BJ (cell line): ENCODE measurements at regions not wholly inside any gene's neighbourhood (a gene's known extent, or its start where the extent isn't known, plus 50 kb on each side); places are given as distances from the start of the nearest gene placed in this dataset.

Source experiments
- CTCF ChIA-PET: fragments of 350-600 bp; formaldehyde crosslinking; extraction: SDS; loops from one replicate; lab custom pipeline; 2021; ENCODE audit warnings: antibody characterized with exemption, inconsistent platforms; lab: Yijun Ruan, JAX
- POLR2A ChIA-PET: fragments of 300-600 bp; sonication (Branson Sonifier 250); formaldehyde crosslinking; extraction: SDS; loops from one replicate; lab custom pipeline; 2021; ENCODE audit warnings: antibody characterized with exemption; lab: Charles Lee
- DNase-seq: peaks from one replicate; pipeline ENCODE4 v3.0.0-alpha.2; 2011; ENCODE audit warnings: low read depth
- H3K27me3 ChIP-seq: 2 replicates; pipeline ENCODE4 v1.6.0; 2011; ENCODE audit warnings: low read length; ENCODE audit not compliant: control insufficient read depth, insufficient read depth
- H3K36me3 ChIP-seq: 2 replicates; pipeline ENCODE4 v1.5.1; 2011; ENCODE audit warnings: low read length; ENCODE audit not compliant: control insufficient read depth, insufficient read depth
- H3K4me3 ChIP-seq: 2 replicates; pipeline ENCODE4 v1.5.1; 2011; ENCODE audit warnings: low read depth, mild to moderate bottlenecking, control low read depth, low read length
- TF ChIP-seq, protein P1 (sequence below): IDR thresholded peaks from 2 replicates; pipeline ENCODE4 v1.5.1; 2011; ENCODE audit warnings: low read depth, mild to moderate bottlenecking, control low read depth, inconsistent platforms, low read length, moderate library complexity; ENCODE audit not compliant: insufficient read depth

- POLR2A ChIA-PET, result no interaction called here
- Histone ChIP-seq H3K27me3 (no peaks in the 10 kb centered on the region), H3K4me3 (no peak overlapping the region), H3K36me3 (no peaks in the 10 kb centered on the region)
- CTCF ChIA-PET, result no interaction called here
- no peak for DNase-seq
- TF ChIP-seq, protein P1, sequence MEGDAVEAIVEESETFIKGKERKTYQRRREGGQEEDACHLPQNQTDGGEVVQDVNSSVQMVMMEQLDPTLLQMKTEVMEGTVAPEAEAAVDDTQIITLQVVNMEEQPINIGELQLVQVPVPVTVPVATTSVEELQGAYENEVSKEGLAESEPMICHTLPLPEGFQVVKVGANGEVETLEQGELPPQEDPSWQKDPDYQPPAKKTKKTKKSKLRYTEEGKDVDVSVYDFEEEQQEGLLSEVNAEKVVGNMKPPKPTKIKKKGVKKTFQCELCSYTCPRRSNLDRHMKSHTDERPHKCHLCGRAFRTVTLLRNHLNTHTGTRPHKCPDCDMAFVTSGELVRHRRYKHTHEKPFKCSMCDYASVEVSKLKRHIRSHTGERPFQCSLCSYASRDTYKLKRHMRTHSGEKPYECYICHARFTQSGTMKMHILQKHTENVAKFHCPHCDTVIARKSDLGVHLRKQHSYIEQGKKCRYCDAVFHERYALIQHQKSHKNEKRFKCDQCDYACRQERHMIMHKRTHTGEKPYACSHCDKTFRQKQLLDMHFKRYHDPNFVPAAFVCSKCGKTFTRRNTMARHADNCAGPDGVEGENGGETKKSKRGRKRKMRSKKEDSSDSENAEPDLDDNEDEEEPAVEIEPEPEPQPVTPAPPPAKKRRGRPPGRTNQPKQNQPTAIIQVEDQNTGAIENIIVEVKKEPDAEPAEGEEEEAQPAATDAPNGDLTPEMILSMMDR, result no peak
Observed at GRCh38 chr4:31234494-31234893, 514.3 kb downstream of the PCDH7 start.

DNA sequence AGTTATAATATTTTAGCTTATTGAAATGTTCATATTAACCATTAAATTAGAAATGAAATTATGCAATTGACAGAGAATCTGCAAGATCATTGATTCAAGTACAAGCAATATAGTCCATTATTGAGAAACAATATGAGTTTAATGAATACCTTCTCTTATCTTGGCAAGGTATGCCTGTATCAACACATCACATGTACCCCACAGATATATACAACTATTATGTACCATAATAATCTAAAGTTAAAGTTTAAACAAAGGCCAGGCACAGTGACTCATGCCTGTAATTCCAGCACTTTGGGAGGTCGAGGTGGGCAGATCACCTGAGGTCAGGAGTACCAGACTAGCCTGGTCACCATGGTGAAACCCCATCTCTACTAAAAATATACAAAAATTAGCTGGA is 514.7 kb downstream of the PCDH7 start:
- TF ChIP-seq, protein P1, result no peak
- Histone ChIP-seq H3K36me3 (no peaks in the 10 kb centered on the region), H3K27me3 (no peaks in the 10 kb centered on the region), H3K4me3 (no peak overlapping the region)
- POLR2A ChIA-PET, result no interaction called here
- no peak for DNase-seq
- CTCF ChIA-PET, result no interaction called here

GRCh38 chr4:31236020-31236638 is 516.0 kb downstream of the PCDH7 start:
- ChIA-PET CTCF (interaction anchor here (0.7 kb wide), 1 partner anchor 93 kb away, joined by 3 read pairs; no protein-coding TSS in a partner anchor), POLR2A (no interaction called here)
- Histone ChIP-seq H3K4me3 (no peak overlapping the region), H3K27me3 (no peaks in the 10 kb centered on the region), H3K36me3 (no peaks in the 10 kb centered on the region)
- no peak for DNase-seq
- TF ChIP-seq, protein P1, result no peak

DNA sequence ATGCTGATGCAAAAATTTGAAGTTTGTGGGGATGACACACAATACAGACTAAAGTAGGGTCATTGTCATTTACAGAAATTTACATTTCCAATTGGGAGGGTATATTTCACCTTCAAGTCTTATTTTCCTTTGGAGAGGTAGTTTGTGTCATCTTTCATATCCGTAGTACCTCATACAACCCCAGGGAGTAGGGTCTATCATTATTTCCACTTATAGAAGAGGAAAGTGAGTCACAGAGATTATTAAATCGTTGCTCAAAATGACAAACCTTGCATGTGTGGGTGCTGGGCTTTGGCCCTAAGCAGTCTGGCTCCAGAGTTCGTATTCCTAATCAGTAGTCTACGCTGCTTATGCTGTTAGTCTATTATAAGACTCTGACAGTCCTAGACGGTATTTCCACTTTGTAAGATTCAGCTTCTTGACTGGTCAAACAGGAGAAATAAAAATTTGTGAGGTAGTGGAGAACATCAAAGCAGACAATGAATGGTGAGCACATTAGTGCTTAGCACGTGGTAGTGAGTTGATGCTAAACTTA is 516.5 kb downstream of the PCDH7 start:
- TF ChIP-seq, protein P1, result no peak

DNA sequence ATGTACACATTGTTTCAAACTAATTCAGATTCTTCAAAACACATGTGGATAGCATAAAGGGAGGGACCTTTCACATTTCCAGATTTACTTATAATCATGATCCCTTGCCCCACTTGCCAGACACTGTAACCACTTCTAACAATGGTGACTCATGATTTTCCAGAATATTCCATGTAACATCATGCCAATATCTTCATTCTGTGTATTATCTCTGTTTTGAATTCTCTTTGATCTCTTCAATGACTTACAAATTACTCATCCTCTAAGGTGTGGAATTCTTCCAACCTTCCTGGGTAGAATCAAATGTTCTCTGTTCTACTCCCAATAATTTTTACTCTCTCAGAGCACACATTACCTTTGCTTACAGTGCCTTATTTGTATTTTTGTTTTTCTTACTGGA is 517.1 kb downstream of the PCDH7 start:
- ChIA-PET POLR2A (no interaction called here), CTCF (no interaction called here)
- no peaks in the 10 kb centered on the region for H3K36me3 ChIP-seq
- no peak for DNase-seq
- H3K27me3 ChIP-seq, result no peaks in the 10 kb centered on the region
- TF ChIP-seq, protein P1, result no peak
- no peak overlapping the region for H3K4me3 ChIP-seq

More for the DNA sequence above, 516.5 kb downstream of the PCDH7 start:
- CTCF ChIA-PET, result no interaction called here
- H3K36me3 ChIP-seq, result no peaks in the 10 kb centered on the region
- H3K4me3 ChIP-seq, result no peak overlapping the region
- POLR2A ChIA-PET, result no interaction called here
- no peak for DNase-seq
- no peaks in the 10 kb centered on the region for H3K27me3 ChIP-seq
